ENCODE measurements at regions not wholly inside any gene's neighbourhood (a gene's known extent, or its start where the extent isn't known, plus 50 kb on each side); places are given as distances from the start of the nearest gene placed in this dataset.

GRCh38 chr1:38600905-38601304 lies 258.7 kb downstream of the RRAGC start:
- TF ChIP-seq CTCF (IDR thresholded peaks at IDR 0.05) (no peak), POLR2A (IDR thresholded peaks at IDR 0.05) (no peak)
- no peak for DNase-seq
- Histone ChIP-seq H3K4me1 (peaks cover 0 to 4% (median 0%) of the 10 kb centered on the region in 3 donors), H3K36me3 (no peaks in the 10 kb centered on the region), H3K27me3 (no peaks in the 10 kb centered on the region), H3K27ac (no peak overlapping the region), H3K9me3 (no peaks in the 10 kb centered on the region), H3K4me3 (no peak overlapping the region)
- intact Hi-C loops (cut with DNase I) = no loop called here
- 67 to 70% methylated on average over 4 of the region's 4 CpGs for WGBS, 2 donors

GRCh38 chr1:38600286-38600685 lies 259.3 kb downstream of the RRAGC start:
- WGBS, 2 donors = 89 to 100% methylated on average over 1 of the region's 1 CpG
- intact Hi-C loops (cut with DNase I) = no loop called here

GRCh38 chr1:38598118-38598517 lies 261.5 kb downstream of the RRAGC start:
- H3K4me1 ChIP-seq = no peaks in the 10 kb centered on the region
- DNase-seq = no peak
- TF ChIP-seq CTCF (IDR thresholded peaks at IDR 0.05) = no peak
- no peak for TF ChIP-seq POLR2A (IDR thresholded peaks at IDR 0.05)
- no peaks in the 10 kb centered on the region for H3K36me3 ChIP-seq
- no peak overlapping the region for H3K27ac ChIP-seq
- H3K27me3 ChIP-seq = peaks cover 0 to 9% (median 0%) of the 10 kb centered on the region in 4 donors
- H3K9me3 ChIP-seq = peaks cover 0 to 11% (median 0%) of the 10 kb centered on the region in 3 donors
- WGBS, 2 donors = 84 to 100% methylated on average over 1 of the region's 1 CpG
- no peak overlapping the region for H3K4me3 ChIP-seq
- intact Hi-C loops (cut with DNase I) = no loop called here

More at GRCh38 chr1:38600286-38600685, 259.3 kb downstream of the RRAGC start:
- Histone ChIP-seq H3K27ac (no peak overlapping the region), H3K36me3 (no peaks in the 10 kb centered on the region), H3K4me1 (peaks cover 0 to 4% (median 0%) of the 10 kb centered on the region in 3 donors), H3K4me3 (no peak overlapping the region), H3K9me3 (no peaks in the 10 kb centered on the region), H3K27me3 (no peaks in the 10 kb centered on the region)
- DNase-seq = no peak
- TF ChIP-seq POLR2A (IDR thresholded peaks at IDR 0.05) (no peak), CTCF (IDR thresholded peaks at IDR 0.05) (no peak)

- WGBS, 2 donors = no CpG with 5 or more reads among the region's 1 CpG
- no peaks in the 10 kb centered on the region for H3K27me3 ChIP-seq
- TF ChIP-seq POLR2A (IDR thresholded peaks at IDR 0.05) (no peak), CTCF (IDR thresholded peaks at IDR 0.05) (no peak)
- H3K4me1 ChIP-seq = peaks cover 5 to 28% (median 17%) of the 10 kb centered on the region in 3 donors
- intact Hi-C loops (cut with DNase I) = no loop called here
- no peak overlapping the region for H3K4me3 ChIP-seq
- peak overlapping the region in 1 of 4 donors; percentile 18 for H3K27ac ChIP-seq
- H3K36me3 ChIP-seq = no peaks in the 10 kb centered on the region
- H3K9me3 ChIP-seq = peaks cover 0 to 12% (median 11%) of the 10 kb centered on the region in 3 donors
- DNase-seq = no peak
Measured at GRCh38 chr1:38589036-38589435, 270.5 kb downstream of the RRAGC start.

GRCh38 chr1:38587766-38588165 lies 271.8 kb downstream of the RRAGC start:
- DNase-seq = no peak
- H3K27ac ChIP-seq = no peak overlapping the region
- H3K9me3 ChIP-seq = peaks cover 0 to 12% (median 9%) of the 10 kb centered on the region in 3 donors
- H3K4me1 ChIP-seq = peaks cover 5 to 28% (median 17%) of the 10 kb centered on the region in 3 donors
- no peak overlapping the region for H3K4me3 ChIP-seq
- H3K27me3 ChIP-seq = peaks cover 0 to 3% (median 0%) of the 10 kb centered on the region in 4 donors
- TF ChIP-seq POLR2A (IDR thresholded peaks at IDR 0.05) (no peak), CTCF (IDR thresholded peaks at IDR 0.05) (no peak)
- whole genome bisulfite sequencing, 2 donors = 69% methylated on average over 2 of the region's 2 CpGs
- H3K36me3 ChIP-seq = no peaks in the 10 kb centered on the region
- intact Hi-C loops (cut with DNase I) = no loop called here
